ENCODE measurements at regions not wholly inside any gene's neighbourhood (a gene's known extent, or its start where the extent isn't known, plus 50 kb on each side); places are given as distances from the start of the nearest gene placed in this dataset.

DNA sequence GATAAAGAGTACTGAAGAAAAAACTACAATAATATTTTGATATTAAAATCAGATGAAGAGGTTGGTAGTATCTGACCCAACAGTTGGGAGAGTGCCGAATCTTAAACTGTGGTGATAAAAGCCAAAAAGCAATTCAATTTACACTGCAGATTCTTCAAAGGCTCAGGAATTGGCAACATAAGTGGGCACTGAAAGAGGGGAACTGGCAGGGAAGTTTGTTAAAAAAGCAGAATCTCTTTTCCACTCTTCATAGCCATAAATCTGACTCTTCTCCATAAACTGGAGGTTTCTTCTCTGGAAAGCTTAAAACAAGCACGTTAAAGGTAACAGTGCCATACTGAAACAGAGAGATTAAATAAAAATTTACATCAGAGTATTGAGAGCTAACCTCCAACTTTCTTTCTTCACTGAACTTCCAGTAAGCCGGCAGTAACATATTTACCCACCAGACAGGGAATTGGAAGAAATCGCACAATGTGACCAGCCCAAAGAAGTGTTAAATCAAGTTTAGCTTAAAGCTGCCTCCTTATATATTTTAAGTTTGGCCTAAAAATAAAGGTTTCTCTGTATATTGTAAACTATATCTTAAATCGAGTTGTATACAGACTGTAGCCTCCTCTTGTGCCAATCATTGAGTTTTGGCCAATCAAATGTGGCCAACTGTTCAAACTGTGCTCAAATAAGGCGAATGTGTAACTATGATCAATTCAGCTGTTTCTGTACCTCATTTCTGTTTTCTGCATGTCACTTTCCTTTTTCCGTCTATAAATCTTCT is 358.3 kb downstream of the NXPE2 start:
- TF ChIP-seq, protein P1, sequence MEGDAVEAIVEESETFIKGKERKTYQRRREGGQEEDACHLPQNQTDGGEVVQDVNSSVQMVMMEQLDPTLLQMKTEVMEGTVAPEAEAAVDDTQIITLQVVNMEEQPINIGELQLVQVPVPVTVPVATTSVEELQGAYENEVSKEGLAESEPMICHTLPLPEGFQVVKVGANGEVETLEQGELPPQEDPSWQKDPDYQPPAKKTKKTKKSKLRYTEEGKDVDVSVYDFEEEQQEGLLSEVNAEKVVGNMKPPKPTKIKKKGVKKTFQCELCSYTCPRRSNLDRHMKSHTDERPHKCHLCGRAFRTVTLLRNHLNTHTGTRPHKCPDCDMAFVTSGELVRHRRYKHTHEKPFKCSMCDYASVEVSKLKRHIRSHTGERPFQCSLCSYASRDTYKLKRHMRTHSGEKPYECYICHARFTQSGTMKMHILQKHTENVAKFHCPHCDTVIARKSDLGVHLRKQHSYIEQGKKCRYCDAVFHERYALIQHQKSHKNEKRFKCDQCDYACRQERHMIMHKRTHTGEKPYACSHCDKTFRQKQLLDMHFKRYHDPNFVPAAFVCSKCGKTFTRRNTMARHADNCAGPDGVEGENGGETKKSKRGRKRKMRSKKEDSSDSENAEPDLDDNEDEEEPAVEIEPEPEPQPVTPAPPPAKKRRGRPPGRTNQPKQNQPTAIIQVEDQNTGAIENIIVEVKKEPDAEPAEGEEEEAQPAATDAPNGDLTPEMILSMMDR (IDR thresholded peaks at IDR 0.05): no peak
- no peak for TF ChIP-seq POLR2A (IDR thresholded peaks at IDR 0.05)
- TF ChIP-seq POLR2AphosphoS5 (IDR thresholded peaks at IDR 0.05): no peak

All from breast epithelium (tissue), 3 donors.